Endodermal cell (in vitro differentiated cells): ENCODE measurements at regions not wholly inside any gene's neighbourhood (a gene's known extent, or its start where the extent isn't known, plus 50 kb on each side); places are given as distances from the start of the nearest gene placed in this dataset.

Source experiments
- DNase-seq: peaks from one replicate; pipeline ENCODE4 v3.0.0-alpha.2; 2017
- H3K27ac ChIP-seq: 2 replicates; pipeline ENCODE4 v1.5.1; 2013; ENCODE audit warnings: mild to moderate bottlenecking, low read depth, low read length, moderate library complexity
- H3K27me3 ChIP-seq: 2 replicates; pipeline ENCODE4 v1.6.1; 2013; ENCODE audit warnings: mild to moderate bottlenecking, low read length, moderate library complexity; ENCODE audit not compliant: insufficient read depth, control insufficient read depth, poor library complexity, severe bottlenecking
- H3K36me3 ChIP-seq: 2 replicates; pipeline ENCODE4 v1.7.0; 2013; ENCODE audit warnings: mild to moderate bottlenecking, low read length, moderate library complexity; ENCODE audit not compliant: control insufficient read depth, insufficient read depth
- H3K4me1 ChIP-seq: one replicate; pipeline ENCODE4 v1.7.0; 2013; ENCODE audit warnings: low read length; ENCODE audit not compliant: control insufficient read depth, insufficient read depth
- H3K4me3 ChIP-seq: 2 replicates; pipeline ENCODE4 v1.5.1; 2013; ENCODE audit warnings: mild to moderate bottlenecking, low read length, moderate library complexity
- H3K9ac ChIP-seq: 2 replicates; pipeline ENCODE4 v1.6.1; 2013; ENCODE audit warnings: mild to moderate bottlenecking, low read length, moderate library complexity; ENCODE audit not compliant: poor library complexity, severe bottlenecking; ENCODE audit errors: extremely low read depth
- H3K9me3 ChIP-seq: 2 replicates; pipeline ENCODE4 v1.6.1; 2013; ENCODE audit warnings: mild to moderate bottlenecking, low read length, moderate library complexity; ENCODE audit not compliant: control insufficient read depth
- H3K27ac Mint-ChIP-seq: 2 replicates; pipeline ENCODE4 v1.8.0; 2020; ENCODE audit warnings: mixed read lengths
- H3K27me3 Mint-ChIP-seq: 2 replicates; pipeline ENCODE4 v1.8.0; 2021; ENCODE audit warnings: mild to moderate bottlenecking, mixed read lengths; ENCODE audit not compliant: insufficient read depth
- H3K36me3 Mint-ChIP-seq: 2 replicates; pipeline ENCODE4 v1.8.0; 2020; ENCODE audit warnings: low read depth, mixed read lengths
- H3K4me1 Mint-ChIP-seq: 2 replicates; pipeline ENCODE4 v1.8.0; 2020; ENCODE audit warnings: mixed read lengths
- H3K4me3 Mint-ChIP-seq: 2 replicates; pipeline ENCODE4 v1.8.0; 2020; ENCODE audit warnings: mild to moderate bottlenecking, moderate library complexity, mixed read lengths
- H3K9me3 Mint-ChIP-seq: 2 replicates; pipeline ENCODE4 v1.8.0; 2020; ENCODE audit warnings: mild to moderate bottlenecking, mixed read lengths
- CTCF ChIP-seq: fragments of 200-600 bp; sonication (generic); conservative IDR thresholded peaks from 2 replicates; pipeline ENCODE4 v1.5.0; 2021; ENCODE audit warnings: antibody characterized with exemption, mild to moderate bottlenecking
- WGBS, 2 experiments: methylation state at CpG; one replicate each; pipeline versions ENCODE4 v1.1.5 to v1.1.7; 2013; ENCODE audit warnings: missing lambda C conversion rate in 2 of 2, mixed read lengths in 1 of 2; ENCODE audit not compliant: insufficient coverage in 1 of 2, insufficient read length in 1 of 2; 5-methylcytosine and 5-hydroxymethylcytosine counted together

- H3K36me3 ChIP-seq = no peaks in the 10 kb centered on the region
- H3K27ac ChIP-seq = no peak overlapping the region
- H3K4me3 Mint-ChIP-seq = no peak overlapping the region
- peaks cover 10% of the 10 kb centered on the region for H3K4me1 Mint-ChIP-seq
- no peaks in the 10 kb centered on the region for H3K27me3 Mint-ChIP-seq
- H3K4me3 ChIP-seq = no peak overlapping the region
- TF ChIP-seq CTCF = no peak
- no peaks in the 10 kb centered on the region for H3K27me3 ChIP-seq
- peaks cover 5% of the 10 kb centered on the region for H3K36me3 Mint-ChIP-seq
- H3K9me3 Mint-ChIP-seq = peaks cover 23% of the 10 kb centered on the region
- H3K4me1 ChIP-seq = no peaks in the 10 kb centered on the region
- 60 to 88% methylated on average over 1 to 3 of the region's 3 CpGs for WGBS, 2 experiments
- H3K9ac ChIP-seq = no peak overlapping the region
- no peak for DNase-seq
- H3K27ac Mint-ChIP-seq = no peak overlapping the region
- H3K9me3 ChIP-seq = peaks cover 7% of the 10 kb centered on the region
Observed at GRCh38 chr5:117107859-117108258, 533.2 kb upstream of the SEMA6A start.

GRCh38 chr5:117103703-117104102 is 529.1 kb upstream of the SEMA6A start:
- Mint-ChIP-seq H3K27ac (no peak overlapping the region), H3K36me3 (no peaks in the 10 kb centered on the region), H3K4me1 (peaks cover 12% of the 10 kb centered on the region), H3K27me3 (no peaks in the 10 kb centered on the region), H3K4me3 (no peak overlapping the region), H3K9me3 (no peaks in the 10 kb centered on the region)
- H3K9ac ChIP-seq = no peak overlapping the region
- no peaks in the 10 kb centered on the region for H3K36me3 ChIP-seq
- no peaks in the 10 kb centered on the region for H3K4me1 ChIP-seq
- no peak overlapping the region for H3K4me3 ChIP-seq
- H3K27ac ChIP-seq = peak overlapping the region; percentile 93
- H3K27me3 ChIP-seq = no peaks in the 10 kb centered on the region
- 64 to 81% methylated on average over 2 to 4 of the region's 4 CpGs for WGBS, 2 experiments
- H3K9me3 ChIP-seq = no peaks in the 10 kb centered on the region
- TF ChIP-seq CTCF = no peak
- no peak for DNase-seq

- Histone ChIP-seq H3K9me3 (no peaks in the 10 kb centered on the region), H3K4me1 (no peaks in the 10 kb centered on the region), H3K27ac (peak overlapping the region; percentile 34), H3K9ac (no peak overlapping the region), H3K36me3 (no peaks in the 10 kb centered on the region), H3K27me3 (no peaks in the 10 kb centered on the region), H3K4me3 (no peak overlapping the region)
- DNase-seq = no peak
- Mint-ChIP-seq H3K4me1 (peaks cover 8% of the 10 kb centered on the region), H3K27me3 (no peaks in the 10 kb centered on the region), H3K27ac (no peak overlapping the region), H3K9me3 (no peaks in the 10 kb centered on the region), H3K36me3 (no peaks in the 10 kb centered on the region), H3K4me3 (no peak overlapping the region)
- TF ChIP-seq CTCF = no peak
Observed at GRCh38 chr5:117102591-117102990, 528.0 kb upstream of the SEMA6A start.
